WI38 (cell line): ENCODE measurements at regions not wholly inside any gene's neighbourhood (a gene's known extent, or its start where the extent isn't known, plus 50 kb on each side); places are given as distances from the start of the nearest gene placed in this dataset.

Experiments
- H3K4me3 ChIP-seq: 2 replicates; pipeline ENCODE4 v1.5.1; 2011; ENCODE audit warnings: low read depth, mild to moderate bottlenecking, control low read depth, low read length
- CTCF ChIP-seq: IDR thresholded peaks from 2 replicates; pipeline ENCODE4 v1.5.1; 2012; ENCODE audit warnings: low read depth, mild to moderate bottlenecking, control low read depth, low read length

- no peak overlapping the region for H3K4me3 ChIP-seq
- no peak for TF ChIP-seq CTCF
Observed at GRCh38 chr10:55310143-55310542, 509.1 kb upstream of the PCDH15 start.

DNA sequence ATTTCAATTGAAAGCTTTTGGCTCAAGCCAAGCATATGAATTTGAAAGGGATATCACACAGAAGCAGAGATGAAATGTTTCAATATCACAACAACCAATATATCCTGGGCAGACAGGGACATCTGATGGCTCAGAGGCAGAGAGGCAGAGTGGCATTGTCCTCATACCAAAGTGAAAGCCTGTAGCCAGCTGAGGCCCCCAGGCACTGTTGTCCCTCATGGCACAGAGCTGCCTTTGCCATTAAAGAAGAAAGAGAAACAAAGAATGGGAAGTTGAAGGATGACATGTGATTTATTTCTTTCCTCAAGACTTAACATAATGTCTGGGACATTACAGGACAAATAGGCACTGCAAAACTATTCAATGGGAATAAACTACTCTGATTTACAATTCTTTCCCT lies 504.3 kb upstream of the PCDH15 start:
- no peak for TF ChIP-seq CTCF

GRCh38 chr10:55287346-55287745 lies 486.3 kb upstream of the PCDH15 start:
- no peak for TF ChIP-seq CTCF

More for the DNA sequence above, 504.3 kb upstream of the PCDH15 start:
- no peak overlapping the region for H3K4me3 ChIP-seq

DNA sequence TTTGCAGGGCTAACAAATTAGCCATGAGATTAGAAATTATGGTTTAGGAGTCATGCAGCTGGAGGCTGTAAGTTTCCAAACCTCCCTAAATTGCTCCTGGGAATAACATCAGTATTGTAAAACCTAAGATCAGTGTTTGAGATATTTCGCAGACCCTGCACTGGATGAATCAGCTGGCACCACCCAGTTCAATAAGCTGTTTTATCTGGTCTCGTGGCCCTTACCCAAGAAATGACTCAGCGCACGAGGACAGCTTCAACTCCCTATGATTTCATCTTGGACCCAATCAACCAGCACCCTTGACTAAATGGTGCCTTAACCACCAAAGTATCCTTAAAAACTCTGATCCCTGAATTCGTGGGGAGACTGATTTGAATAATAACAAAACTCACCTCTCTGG lies 482.0 kb upstream of the PCDH15 start:
- TF ChIP-seq CTCF = no peak
- H3K4me3 ChIP-seq = no peak overlapping the region

More at GRCh38 chr10:55287346-55287745, 486.3 kb upstream of the PCDH15 start:
- no peak overlapping the region for H3K4me3 ChIP-seq

- H3K4me3 ChIP-seq = no peak overlapping the region
- no peak for TF ChIP-seq CTCF
Observed at GRCh38 chr10:55280696-55281095, 479.7 kb upstream of the PCDH15 start.

DNA sequence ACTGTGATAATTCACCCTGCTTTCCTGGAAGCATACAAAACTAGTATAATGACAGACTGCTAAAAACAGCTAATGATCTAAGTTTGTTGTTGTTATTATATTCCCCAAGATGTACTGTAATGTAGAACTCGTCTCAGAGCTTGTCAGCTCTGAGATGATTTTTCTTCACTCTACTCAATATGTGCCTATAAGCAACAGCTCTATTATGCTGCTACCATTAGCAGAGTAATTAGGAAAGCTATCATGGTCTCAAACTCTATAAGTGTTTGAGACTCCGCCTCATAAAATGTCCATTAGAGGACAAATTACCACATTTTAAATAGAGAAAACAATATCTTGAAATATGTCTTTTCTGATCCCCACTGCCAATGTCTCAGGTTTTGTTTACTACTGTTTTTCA lies 476.5 kb upstream of the PCDH15 start:
- TF ChIP-seq CTCF = no peak
- H3K4me3 ChIP-seq = no peak overlapping the region

DNA sequence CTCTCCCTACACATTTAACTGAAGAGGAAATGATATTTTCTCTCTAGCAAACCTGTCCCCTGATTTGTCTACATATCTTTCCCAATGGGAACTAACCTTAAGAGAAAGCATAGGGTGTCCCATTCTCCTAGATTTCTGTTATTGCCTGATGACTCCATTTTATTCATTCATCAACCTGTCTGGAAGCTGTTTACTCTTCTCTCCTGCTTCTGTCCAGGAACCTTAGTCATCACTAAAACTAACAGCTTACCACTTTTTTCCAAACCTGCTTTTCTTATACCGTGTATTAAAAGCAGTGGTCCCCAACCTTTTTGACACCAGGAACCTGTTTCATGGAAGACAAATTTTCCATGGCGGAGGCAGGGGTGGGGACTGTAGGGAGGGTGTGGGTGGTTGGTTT lies 473.3 kb upstream of the PCDH15 start:
- no peak overlapping the region for H3K4me3 ChIP-seq
- TF ChIP-seq CTCF = no peak
